ENCODE measurements at regions not wholly inside any gene's neighbourhood (a gene's known extent, or its start where the extent isn't known, plus 50 kb on each side); places are given as distances from the start of the nearest gene placed in this dataset.
"Not testable (repeated sequence)": the region's sequence is repeated elsewhere in the genome, so short reads cannot be mapped to it uniquely, and the experiment has no call there.

DNA sequence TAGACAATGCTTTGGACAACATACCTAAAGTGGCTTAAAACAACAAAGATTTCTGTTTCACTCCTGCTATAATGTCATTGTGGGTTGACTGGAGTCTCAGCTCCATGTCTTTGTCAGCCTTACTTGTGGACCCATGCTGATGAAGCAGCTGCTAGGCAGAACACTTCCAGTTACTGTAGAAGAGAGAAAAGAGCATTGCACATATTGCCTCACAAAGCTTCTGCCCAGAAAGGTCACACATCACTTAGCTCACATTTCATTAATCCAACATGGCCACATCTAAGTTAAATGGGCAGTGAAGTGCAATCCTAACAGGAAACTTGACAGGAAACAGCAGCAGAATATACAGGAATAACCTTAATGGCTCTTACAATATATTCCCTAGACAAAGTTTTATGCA lies 480.5 kb upstream of the HTR1E start:
- no peak for DNase-seq

DNA sequence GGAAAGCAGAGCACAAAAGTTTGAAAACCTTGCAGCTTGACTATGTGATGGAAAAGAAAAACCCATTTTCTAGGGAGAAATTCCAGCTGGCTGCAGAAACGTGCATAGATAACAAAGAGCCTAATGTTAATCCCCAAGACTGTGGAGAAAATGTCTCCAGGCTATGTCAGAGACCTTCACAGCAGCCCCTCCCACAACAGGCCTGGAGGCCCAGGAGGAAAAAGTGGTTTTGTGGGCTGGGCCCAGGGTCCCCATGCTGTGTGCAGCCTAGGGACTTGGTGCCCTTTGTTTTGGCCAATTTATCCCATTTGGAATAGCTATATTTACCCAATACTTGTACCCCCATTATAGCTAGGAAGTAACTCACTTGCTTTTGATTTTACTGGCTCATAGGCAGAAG lies 484.1 kb upstream of the HTR1E start:
- DNase-seq: no peak

DNA sequence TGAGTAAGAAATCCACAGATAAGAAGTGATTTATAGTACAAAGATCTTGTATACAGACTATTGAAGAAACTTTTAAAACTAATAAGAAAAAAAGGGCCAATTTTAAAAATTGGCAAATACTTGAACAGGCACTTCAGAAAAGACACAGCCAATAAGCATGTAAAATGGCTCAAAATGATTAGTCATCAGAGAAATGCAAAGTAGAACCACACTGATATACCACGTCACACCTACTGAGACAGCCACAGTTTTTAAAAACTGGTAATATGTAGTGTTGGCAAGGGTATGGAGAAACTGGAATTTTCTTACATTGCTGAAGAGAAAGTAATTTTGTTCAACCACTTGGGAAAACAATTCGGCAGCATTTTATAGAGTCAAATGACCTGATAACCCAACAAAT lies 488.9 kb upstream of the HTR1E start:
- no peak for DNase-seq

DNA sequence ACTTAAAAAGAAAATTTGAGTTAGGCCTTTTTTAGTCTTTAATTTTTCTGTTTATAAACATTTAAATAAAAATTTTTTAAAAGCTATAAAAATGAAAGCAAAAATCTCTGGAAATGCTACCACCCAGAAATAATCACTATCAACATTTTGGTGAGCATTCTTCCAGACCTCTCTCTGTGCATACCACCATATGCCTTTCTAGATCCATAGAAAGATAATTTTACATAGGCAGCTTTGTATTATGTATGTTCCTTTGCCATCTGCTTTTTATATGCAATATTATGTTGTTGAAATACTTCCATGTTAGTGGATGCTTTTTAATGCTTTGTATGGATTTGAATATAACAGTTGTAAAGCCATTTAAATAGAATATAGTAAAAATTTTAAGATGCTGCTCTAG lies 496.7 kb upstream of the HTR1E start:
- DNase-seq: no peak

DNA sequence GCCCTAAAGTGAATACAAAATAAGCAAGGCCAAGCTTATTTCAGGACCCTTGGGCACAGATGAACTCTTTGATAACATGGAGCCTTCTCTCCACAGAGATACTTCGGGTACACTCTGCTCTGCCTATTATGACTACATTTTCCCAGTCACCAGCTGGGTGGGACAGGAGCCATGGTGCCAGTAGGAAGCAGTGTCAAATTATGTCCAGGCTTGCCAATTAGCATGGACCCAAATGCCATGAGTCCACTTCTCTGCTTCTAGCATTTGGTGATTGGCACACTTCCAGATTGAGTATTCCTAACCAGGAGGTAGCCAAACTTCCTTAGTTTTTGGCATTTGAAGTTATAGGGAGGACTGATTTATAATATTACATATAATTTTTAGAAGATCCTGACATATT lies 513.8 kb upstream of the HTR1E start:
- DNase-seq: no peak

DNA sequence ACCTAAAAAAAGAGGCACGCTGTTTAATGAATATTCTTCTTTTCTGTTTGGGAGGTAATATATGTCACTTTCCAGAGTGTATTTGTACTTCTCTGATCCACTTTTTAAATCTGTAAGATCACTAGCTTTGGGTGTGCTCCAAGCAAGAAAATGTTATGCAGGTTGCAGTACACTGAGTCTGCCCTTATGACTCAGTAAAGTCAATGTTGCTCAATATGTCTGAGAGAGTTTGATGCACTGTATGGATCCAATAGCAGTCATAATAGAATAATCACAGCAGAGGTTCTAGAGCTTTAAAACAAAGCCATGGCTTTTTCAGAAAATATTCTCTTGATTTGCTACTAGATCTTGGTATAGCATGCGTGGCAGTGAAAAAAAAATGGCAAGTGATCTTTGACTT lies 525.3 kb upstream of the HTR1E start:
- no peak for DNase-seq

DNA sequence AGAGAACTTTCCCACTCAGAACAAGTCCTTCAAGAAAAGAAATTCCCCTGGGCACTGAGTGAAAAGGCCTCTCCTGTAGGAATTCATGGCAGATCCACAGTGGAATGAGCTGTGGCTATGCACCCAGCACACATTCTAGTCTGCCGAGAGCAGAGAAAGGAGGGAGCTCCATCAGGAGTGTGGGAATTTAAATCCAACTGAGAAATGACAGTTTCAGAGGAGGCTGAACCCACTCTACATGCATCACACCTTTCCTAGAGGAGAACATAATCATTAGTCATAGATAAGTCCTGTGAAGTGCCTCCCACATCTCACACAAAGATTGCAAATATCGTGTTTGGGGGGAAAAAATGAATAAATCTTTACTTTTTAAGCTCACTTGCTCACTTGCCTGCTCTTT lies 530.2 kb upstream of the HTR1E start:
- DNase-seq: no peak

DNA sequence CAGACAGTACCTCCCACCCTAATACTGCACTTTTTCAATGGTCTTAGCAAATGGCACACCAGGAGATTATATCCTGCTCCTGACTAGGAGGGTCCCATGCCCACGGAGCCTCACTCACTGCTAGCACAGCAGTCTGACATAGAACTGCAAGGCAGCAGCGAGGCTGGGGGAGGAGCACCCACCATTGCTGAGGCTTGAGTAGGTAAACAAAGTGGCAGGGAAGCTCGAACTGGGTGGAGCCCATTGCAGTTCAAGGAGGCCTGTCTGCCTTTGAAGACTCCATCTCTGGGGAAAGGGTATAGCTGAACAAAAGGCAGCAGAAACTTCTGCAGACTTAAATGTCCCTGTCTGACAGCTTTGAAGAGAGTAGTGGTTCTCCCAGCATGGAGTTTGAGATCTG lies 544.5 kb upstream of the HTR1E start:
- not testable (repeated sequence) for DNase-seq

DNA sequence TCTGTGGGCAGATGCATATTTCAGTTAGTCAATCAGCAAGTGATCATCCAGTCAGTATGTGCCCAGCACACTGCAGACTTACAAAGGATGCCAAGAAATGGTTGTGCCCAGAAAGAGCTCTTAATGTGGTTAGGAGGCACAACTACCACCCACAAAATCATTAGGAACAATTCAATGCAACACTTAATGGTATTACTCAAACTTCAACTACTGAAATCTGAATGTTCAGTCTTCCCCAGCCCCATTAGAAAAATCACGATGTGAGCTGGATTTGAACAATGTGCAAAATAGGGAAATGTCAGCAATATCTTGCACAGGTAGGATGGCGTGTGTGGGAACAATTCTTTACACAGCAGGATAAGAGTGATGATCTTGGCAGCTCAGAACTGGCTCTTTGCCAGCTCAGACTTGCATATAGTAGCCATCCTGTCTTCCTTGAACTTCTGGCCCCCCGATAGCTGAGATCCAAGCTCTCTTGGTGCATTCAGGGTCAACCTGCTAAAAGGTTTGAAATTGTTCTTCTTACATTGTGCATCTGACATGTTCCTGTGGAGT lies 556.7 kb upstream of the HTR1E start:
- no peak for DNase-seq

DNA sequence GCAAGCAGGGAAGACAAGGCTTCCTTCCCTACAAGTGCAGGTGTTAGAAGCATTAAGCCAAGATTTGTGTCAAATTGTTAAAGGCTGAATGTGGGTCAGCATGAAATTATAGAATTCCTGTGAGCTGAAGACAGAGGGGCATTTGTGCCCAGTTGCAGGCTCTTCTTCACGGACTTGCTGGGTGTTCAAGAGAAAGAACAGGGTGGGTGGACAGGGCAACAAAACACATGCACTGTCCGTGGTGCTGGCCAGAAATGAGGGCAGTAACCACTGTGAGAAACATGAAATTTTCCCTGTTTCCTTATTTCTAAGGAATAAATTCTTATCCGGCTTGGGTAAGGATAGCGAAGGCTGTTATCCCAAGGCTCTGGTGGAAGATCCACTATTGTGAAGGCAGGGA lies 579.5 kb upstream of the HTR1E start:
- DNase-seq: no peak

DNA sequence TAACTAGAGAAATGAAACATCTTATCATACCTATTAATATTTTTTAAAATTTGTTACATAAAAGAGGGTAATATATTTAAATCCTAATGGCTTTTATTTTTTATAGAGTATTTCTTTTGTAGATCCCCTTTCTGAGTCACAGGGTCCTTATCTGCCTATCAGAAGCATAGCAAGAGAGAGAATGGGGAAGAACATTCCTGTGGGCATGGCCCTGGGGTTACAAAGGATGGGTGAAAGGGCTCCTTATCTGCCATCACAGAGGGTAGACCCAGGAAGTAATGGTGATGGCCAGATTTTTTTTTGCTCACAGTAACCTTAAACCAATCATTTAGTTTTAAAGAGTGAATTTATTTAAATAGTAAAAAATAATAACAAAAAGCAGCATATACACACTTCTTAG lies 582.1 kb upstream of the HTR1E start:
- no peak for DNase-seq

DNA sequence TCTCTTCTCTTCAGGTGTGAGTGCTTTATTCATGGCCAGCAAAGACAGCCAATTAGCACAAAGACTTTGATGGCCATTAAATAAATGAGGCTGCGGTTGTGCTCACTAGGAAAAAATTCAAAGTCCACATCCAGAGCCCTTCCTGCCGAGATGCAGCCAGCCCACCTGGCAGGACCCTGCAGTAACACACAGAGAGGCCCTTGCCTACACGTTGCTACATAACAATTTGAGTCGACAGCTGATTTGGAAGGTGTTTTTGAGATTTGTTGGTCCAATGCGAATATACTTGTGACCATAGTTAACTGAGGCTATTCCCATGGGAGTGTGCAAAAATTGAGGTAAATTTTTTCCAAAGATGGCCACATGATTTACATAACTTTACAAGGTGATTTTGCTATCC lies 605.4 kb upstream of the HTR1E start:
- DNase-seq: no peak

DNA sequence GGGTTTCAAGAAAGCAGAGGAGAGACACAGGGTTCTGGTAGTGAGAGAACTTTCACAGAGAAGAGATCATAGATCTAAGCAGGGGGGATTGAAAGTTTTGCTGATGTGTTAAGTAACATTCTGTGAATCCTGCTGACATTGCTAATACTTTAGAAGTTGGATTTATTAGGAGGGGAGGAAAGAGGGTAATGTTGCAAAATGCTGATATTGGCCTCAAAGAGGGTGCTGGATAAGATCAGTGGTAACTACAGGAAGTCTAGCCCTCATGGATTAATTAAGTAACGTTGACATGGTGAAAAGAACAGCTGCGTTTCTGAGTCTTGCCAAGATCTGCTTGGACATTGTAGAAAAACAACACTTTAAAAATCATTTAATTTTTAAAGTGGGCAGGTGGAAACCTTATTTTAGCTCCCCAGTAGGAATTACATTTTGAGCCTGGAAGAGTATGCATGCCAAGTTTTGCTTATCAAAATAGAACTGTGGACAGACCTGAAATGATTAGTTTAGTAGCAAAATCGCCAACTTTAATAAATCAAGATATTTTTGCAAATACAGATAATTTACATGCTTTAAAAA lies 606.0 kb upstream of the HTR1E start:
- DNase-seq: no peak

DNA sequence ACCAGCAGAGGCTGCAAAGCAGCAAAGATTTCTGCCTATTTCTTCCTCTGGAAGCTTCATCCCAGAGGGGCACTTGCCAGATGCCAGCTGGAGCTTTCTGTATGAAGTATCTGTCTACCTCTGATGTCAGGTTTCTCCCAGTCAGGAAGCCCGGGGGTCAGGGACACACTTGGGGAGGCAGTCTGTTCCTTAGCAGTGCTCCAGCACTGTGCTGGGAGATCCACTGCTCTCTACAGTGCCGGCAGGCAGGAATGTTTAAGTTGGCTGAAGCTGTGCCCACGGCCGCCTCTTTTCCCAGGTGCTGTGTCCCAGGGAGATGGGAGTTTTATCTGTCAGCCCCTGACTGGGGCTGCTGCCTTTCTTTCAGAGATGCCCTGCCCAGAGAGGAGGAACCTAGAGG lies 631.1 kb upstream of the HTR1E start:
- DNase-seq: no peak

DNA sequence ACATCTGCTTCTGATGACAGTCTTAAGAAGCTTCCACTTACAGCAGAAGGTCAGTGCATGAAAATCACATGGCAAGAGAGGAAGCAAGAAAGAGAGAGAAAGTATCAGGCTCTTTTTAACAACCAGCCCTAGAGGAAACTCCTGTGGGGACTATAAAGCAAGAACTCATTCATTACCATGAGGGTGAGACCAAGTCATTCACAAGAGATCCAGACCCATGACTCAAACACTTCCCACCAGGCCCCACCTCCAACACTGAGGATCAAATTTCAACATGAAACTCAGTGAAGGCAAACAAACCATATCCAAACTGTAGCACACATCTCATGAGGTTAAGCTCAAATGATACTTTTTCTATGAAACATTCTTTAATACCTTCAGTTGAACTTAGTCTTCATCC lies 643.2 kb upstream of the SYNCRIP start:
- no peak for DNase-seq

DNA sequence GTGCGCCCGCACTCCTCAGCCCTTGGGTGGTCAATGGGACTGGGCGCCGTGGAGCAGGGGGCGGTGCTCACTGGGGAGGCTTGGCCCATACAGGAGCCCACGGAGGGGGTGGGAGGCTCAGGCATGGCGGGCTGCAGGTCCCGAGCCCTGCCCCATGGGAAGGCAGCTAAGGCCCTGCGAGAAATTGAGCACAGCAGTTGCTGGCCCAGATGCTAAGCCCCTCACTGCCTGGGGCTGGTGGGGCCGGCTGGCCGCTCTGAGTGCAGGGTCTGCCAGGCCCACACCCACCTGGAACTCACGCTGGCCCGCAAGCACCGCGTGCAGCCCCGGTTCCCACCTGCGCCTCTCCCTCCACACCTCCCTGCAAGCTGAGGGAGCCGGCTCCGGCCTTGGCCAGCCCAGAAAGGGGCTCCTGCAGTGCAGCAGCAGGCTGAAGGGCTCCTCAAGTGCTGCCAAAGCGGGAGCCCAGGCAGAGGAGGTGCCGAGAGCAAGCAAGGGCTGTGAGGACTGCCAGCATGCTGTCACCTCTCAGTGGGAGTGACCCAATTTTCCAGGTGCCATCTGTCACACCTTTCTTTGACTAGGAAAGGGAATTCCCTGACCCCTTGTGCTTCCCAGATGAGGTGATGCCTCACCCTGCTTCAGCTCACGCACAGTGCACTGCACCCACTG lies 642.3 kb upstream of the SYNCRIP start:
- not testable (repeated sequence) for DNase-seq

DNA sequence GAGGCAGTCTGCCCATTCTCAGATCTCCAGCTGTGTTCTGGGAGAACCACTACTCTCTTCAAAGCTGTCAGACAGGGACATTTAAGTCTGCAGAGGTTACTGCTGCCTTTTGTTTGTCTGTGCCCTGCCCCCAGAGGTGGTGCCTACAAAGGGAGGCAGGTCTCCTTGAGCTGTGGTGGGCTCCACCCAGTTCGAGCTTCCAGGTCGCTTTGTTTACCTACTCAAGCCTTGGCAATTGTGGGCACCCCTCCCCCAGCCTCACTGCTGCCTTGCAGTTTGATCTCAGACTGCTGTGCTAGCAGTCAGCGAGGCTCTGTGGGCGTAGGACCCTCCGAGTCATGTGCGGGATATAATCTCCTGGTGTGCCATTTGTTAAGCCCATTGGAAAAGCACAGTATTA lies 640.9 kb upstream of the SYNCRIP start:
- not testable (repeated sequence) for DNase-seq

DNA sequence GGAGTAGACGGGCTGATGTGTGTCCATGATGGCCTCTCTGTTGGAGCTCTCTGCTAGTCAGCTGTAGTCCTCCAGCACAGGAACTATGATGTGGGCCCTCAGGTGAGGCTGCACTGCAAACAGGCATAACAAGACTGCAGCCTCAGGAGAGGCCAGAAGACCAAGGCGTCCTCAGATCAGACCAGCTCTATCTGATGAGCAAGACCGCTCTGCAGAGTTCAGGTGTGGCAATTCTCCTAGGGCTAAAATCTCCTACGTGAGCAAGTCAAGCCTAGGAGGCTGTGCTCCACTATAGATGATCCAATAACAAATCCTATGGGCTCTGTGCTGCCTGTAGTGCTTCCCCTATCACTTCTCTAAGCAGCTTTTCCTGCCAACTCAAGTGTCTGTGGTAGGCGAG lies 633.4 kb upstream of the SYNCRIP start:
- no peak for DNase-seq

DNA sequence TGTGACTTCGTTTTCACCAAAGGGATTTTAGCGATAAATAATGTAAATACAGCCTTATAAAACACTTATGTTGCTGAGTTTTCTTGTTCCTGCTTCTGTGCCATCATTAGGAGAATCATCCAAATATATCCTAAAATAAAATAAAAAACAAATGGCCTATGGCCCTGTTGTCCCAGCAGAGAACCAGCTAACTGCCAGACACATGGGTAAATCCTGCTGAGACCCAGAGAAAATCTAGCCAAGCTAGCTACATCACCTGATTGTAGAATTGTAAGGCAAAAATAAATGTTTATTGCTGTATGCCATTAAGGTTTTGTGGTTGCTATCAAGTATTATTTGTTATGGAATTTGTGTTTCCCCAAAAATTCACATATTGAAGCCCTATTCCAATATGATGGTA lies 631.2 kb upstream of the SYNCRIP start:
- no peak for DNase-seq

DNA sequence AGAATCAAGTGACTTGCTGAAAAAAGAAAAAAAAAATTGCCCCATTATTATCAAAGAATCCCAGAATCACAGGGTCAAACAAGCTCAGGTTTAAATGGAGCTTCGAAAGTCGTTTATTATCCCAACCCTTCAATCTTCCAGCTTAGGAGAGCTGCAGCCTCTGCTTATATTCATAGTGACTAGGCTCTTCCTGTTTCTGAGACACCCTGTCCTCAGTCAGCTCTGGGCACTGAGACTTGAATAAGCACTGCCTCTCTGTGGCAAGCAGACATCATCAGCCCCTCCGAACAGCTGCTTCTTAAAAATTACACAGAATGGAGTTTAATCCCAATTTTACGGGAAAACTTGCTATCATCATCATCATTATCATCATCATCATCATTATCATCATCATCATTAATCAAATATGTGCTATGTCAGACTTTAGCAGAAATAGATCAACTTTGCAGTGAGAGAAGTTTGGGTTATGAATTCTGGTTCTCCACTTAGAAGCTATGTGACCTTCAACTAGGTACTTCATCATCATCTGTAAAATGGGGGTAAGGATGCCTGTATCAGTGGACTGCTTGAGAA lies 614.0 kb upstream of the SYNCRIP start:
- no peak for DNase-seq

DNA sequence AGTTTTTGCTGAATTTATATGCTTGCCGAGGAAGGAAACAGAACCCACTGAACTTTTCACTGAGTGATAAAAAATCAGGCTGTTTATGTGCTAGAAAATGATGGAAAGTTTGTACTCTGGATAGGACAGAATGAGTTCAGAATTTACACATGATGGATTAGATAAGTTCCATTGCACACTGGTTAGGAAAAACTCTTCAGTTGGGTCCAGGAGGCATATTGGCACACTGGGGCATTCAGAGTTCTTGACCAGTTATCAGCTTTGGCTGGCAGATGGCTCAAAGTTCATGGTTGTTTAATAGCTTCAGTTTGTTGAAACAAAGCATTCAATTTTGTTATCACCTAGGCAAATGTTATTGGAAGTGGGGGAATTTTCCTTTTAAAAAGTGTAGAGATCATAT lies 613.3 kb upstream of the SYNCRIP start:
- no peak for DNase-seq

DNA sequence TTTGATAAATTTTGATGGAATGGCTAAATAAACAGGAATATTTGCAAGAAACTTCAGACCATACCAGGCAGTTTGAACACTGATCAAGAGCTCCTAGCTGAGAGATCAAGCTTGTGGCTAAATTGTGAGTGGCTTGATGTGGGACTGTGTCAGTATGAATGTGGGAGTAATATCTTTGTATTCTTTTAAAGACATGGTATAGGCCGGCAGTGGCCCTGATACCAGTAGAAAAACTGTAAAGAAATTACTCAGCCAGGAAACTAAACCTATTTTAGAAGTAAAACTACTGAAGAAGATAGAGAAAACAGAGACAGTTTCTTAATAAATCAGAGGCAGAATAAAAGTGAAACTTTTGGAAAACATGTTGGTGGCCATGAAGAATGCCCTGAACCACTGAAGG lies 608.4 kb upstream of the SYNCRIP start:
- DNase-seq: no peak

DNA sequence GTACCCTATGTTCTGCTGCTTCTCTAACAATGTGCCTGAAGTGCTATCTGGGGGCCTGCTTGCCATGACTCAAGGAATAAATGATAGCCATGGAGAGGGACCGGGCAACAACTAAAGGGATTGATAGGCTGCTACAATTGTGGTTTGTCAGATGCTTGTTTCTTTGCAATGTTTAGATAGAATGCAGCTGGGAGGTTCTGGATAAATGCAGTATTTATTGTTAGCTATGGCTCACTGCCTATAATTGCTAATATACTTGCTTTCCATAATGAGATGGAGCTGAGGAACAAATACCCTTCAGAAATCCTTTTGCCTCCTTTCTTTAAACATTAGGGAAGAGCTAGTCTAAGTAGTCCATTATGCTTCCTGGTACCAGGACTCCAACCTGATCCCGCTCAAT lies 575.2 kb upstream of the SYNCRIP start:
- no peak for DNase-seq

DNA sequence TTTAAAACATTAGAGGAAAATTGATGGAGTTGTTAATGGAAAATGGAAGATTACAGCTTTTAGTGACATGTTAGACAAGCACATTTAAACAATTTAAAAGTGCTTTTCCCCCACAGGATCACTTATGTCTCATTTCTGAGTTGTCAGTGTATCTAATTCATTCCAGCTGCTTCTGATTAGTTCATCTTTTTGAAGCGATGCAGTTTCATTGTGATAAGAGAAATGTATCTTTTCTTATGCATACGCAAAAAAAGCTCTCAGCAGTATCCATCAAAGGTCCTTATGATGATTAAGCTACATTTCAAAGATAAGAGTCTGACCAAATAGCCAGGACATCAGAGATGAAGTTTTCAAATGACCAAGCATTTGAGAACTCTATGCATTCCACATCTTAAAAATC lies 572.6 kb upstream of the SYNCRIP start:
- DNase-seq: no peak

DNA sequence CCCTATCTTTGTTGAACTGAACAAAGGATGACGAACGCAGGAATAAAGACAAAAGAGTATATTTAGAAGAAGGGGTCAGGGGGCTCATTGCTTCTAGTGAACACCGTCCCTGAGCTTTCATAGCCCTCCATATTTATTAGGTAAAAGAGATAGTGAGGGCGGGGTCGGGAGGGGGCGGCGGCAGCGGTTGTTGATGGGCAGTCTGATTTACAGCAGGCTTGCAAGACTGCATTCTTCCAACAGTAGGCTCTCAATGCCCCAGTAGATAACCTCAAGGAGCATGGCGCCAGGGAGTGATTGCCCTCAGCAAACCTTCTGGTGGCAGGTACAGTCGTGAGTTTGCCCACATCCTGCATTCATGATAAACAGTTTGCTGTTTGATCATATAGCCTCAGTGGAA lies 563.3 kb upstream of the SYNCRIP start:
- DNase-seq: no peak
